Keratinocyte (primary cell): ENCODE measurements at regions not wholly inside any gene's neighbourhood (a gene's known extent, or its start where the extent isn't known, plus 50 kb on each side); places are given as distances from the start of the nearest gene placed in this dataset.

Source experiments
- CTCF ChIP-seq, 3 experiments: IDR thresholded peaks in 1 of 3; conservative IDR thresholded peaks in 1 of 3; optimal IDR thresholded peaks in 1 of 3; 2 replicates in 2 of 3; 3 replicates in 1 of 3; pipeline versions ENCODE3 to v1.5.1; 2011; ENCODE audit warnings: low read length in 3 of 3, mild to moderate bottlenecking in 3 of 3, moderate library complexity in 2 of 3, control low read depth in 1 of 3, inconsistent platforms in 1 of 3; ENCODE audit not compliant: insufficient read depth in 2 of 3; ENCODE audit errors: extremely low read depth in 1 of 3
- EZH2 ChIP-seq: IDR thresholded peaks from one replicate; pipeline ENCODE4 v1.6.1; 2012; ENCODE audit warnings: inconsistent platforms, mild to moderate bottlenecking, low read length, moderate library complexity

- TF ChIP-seq CTCF (optimal IDR thresholded peaks at IDR 0.05 in 1 of 3, IDR thresholded peaks at IDR 0.05 in 1 of 3, conservative IDR thresholded peaks at IDR 0.05 in 1 of 3; ENCODE audit: extremely low read depth in 1 of 3, insufficient read depth in 2 of 3, low read length in 3 of 3) (no peak), EZH2 (no peak)
Measured at GRCh38 chr10:113420733-113421675, 131.8 kb upstream of the HABP2 start.
